ENCODE measurements at regions not wholly inside any gene's neighbourhood (a gene's known extent, or its start where the extent isn't known, plus 50 kb on each side); places are given as distances from the start of the nearest gene placed in this dataset.

DNA sequence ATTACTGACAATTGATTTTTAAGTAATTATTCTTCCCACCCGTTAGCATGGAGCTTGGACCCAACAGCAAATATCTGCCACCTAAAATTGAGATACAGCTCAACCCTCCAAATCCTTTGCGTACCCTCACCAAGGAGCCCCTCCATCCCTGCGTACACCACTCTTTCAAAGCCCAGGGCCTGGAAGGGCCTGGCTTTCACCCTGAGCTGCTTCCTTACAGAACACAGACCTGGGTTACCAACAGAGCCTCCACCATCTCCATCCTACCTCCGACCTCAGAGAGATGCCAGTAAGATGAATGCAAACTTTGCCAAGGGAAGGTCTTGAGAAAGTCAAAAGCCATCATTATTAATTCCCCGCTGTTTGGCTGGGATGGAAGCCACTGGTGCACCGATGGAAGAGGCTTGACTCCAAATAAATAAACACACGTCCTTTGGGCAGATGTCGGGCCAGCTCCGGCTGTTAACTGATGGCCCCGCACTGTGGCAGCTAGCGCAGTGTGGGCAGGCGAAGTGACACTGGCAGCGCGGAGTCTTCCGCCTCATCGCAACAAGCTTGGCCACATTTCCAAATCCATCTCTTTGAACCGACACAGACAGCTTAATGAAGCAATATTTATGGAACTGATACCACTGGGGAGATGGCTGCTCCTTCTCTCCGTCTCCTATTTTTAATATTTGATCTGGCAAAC is 150.2 kb upstream of the VSTM2B start:
- TF ChIP-seq, protein P1, sequence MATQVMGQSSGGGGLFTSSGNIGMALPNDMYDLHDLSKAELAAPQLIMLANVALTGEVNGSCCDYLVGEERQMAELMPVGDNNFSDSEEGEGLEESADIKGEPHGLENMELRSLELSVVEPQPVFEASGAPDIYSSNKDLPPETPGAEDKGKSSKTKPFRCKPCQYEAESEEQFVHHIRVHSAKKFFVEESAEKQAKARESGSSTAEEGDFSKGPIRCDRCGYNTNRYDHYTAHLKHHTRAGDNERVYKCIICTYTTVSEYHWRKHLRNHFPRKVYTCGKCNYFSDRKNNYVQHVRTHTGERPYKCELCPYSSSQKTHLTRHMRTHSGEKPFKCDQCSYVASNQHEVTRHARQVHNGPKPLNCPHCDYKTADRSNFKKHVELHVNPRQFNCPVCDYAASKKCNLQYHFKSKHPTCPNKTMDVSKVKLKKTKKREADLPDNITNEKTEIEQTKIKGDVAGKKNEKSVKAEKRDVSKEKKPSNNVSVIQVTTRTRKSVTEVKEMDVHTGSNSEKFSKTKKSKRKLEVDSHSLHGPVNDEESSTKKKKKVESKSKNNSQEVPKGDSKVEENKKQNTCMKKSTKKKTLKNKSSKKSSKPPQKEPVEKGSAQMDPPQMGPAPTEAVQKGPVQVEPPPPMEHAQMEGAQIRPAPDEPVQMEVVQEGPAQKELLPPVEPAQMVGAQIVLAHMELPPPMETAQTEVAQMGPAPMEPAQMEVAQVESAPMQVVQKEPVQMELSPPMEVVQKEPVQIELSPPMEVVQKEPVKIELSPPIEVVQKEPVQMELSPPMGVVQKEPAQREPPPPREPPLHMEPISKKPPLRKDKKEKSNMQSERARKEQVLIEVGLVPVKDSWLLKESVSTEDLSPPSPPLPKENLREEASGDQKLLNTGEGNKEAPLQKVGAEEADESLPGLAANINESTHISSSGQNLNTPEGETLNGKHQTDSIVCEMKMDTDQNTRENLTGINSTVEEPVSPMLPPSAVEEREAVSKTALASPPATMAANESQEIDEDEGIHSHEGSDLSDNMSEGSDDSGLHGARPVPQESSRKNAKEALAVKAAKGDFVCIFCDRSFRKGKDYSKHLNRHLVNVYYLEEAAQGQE (IDR thresholded peaks at IDR 0.05; ENCODE audit: insufficient read depth in 1 of 2, low read depth in 2 of 2, low read length in 2 of 2), result no peak
- TF ChIP-seq SIN3A (IDR thresholded peaks at IDR 0.05; ENCODE audit: borderline replicate concordance, insufficient read depth, low read length), result no peak
- no peak for TF ChIP-seq TAF1 (IDR thresholded peaks at IDR 0.05; ENCODE audit: borderline replicate concordance, insufficient read depth, low read length)
- TF ChIP-seq FOXP2 (optimal IDR thresholded peaks at IDR 0.05; ENCODE audit: borderline replicate concordance, extremely low read depth, extremely low read length, insufficient read depth), result no peak

DNA sequence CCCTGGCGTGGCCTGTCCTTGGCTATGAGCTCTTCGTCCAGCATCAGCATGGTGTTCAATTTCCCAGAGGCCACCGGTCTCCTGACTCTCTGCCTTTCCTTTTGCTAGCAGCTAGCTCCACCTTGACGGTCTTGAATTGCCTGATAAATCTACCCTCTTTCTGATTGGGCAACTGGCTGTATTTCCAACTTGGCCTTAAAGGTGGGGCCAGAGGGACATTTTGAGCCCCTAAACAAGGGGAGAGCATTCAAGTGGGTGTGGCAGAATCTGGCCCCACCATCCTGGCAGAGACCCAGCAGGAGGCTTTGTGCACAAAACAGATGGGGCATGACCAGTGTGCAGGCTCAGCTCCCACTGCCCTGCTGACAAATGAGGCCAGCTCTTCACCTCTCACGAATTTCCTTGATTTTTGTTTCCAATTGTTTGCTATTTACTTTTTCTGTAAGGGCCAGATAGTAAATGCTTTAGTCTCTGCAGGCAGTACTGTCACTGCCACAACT is 148.9 kb upstream of the VSTM2B start:
- TF ChIP-seq FOXP2 (optimal IDR thresholded peaks at IDR 0.05; ENCODE audit: borderline replicate concordance, extremely low read depth, extremely low read length, insufficient read depth), result no peak
- no peak for TF ChIP-seq POLR2AphosphoS5 (IDR thresholded peaks at IDR 0.05; ENCODE audit: low read depth, low read length)
- no peak for TF ChIP-seq SIN3A (IDR thresholded peaks at IDR 0.05; ENCODE audit: borderline replicate concordance, insufficient read depth, low read length)
- TF ChIP-seq, protein P1 (IDR thresholded peaks at IDR 0.05; ENCODE audit: insufficient read depth in 1 of 2, low read depth in 2 of 2, low read length in 2 of 2), result no peak
- no peak for TF ChIP-seq TAF1 (IDR thresholded peaks at IDR 0.05; ENCODE audit: borderline replicate concordance, insufficient read depth, low read length)

DNA sequence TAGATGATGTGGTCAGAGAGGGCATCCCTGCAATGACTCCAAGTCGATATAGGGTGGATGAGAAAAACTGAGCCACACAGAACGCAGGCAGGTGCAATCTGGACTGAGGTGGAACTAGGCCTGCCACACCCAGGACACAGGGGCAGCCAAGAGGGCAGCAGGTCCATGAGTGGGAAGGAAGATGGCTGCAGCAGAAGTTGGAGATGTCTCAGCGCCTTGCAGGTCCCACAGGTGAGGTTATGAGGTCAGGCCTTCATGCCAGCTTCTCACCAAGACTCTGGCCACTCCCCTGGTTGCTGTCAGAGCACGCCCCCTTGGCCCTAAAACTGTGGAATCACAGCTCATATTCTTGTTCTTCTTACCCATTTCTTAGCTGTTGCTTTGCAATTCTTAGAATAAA is 147.7 kb upstream of the VSTM2B start:
- TF ChIP-seq TAF1 (IDR thresholded peaks at IDR 0.05; ENCODE audit: borderline replicate concordance, insufficient read depth, low read length), result no peak

DNA sequence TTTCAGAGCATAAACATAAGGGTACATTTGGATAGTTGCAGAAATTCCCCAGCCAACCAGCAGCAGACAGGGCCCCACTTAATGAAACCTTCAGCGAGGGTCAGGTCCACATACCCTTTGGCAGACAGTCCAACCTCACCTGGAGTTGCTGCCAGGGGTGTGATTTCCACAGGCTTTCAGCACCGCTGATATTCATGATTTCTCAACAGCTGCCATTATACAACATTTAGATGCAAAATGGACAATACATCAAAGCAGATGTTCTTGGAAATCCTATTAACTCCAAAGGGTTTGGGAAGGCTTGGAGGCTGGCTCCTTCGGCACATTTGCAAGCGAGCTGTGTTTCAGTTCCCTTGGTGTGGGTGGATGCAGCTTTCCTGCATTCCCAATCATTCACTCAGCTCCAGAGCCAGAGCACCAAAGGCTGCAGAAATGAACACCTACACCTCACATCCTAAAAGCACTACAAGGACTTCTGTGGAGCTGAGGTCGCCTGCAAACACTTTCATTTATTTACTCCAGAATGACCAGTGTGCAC is 147.2 kb upstream of the VSTM2B start:
- TF ChIP-seq POLR2AphosphoS5 (IDR thresholded peaks at IDR 0.05; ENCODE audit: low read depth, low read length), result no peak
- TF ChIP-seq, protein P1 (IDR thresholded peaks at IDR 0.05; ENCODE audit: insufficient read depth in 1 of 2, low read depth in 2 of 2, low read length in 2 of 2), result no peak
- TF ChIP-seq SIN3A (IDR thresholded peaks at IDR 0.05; ENCODE audit: borderline replicate concordance, insufficient read depth, low read length), result no peak
- no peak for TF ChIP-seq FOXP2 (optimal IDR thresholded peaks at IDR 0.05; ENCODE audit: borderline replicate concordance, extremely low read depth, extremely low read length, insufficient read depth)
- no peak for TF ChIP-seq TAF1 (IDR thresholded peaks at IDR 0.05; ENCODE audit: borderline replicate concordance, insufficient read depth, low read length)

DNA sequence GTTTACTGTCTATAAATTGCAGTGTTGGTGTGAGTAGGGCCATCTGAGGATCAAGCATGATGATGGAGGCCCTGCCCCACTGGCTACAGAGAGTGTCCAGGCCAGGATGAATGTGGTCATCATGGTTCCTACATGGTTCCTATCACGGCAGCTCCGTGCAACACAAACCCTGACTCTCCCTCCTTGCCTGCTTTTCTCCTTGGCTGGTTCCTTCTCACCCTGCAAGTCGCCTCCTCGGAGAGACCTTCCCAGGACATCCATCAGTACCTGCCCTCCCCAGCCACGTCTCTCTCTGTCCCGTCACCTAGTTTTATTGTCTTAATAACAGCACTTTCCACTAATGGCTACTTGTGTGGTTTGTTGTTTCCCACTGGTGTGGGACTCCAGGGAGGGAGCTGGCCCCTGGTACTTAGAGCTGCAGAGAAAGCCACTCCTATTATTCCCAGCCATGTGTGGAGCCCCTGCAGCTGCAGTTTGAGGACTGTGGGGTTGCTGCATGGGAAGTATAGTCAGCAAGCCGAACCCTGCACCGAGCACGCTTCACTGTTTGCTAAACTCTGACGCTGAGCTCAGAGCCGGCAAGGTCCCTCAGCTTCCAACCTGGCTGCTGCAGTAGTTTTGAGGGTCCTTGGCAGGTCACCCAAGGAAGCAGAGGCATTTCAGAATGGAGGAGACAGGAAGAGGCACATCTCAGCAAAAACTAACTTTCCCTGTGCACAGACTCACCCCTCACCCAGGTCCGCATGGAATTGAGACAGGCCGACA is 146.4 kb upstream of the VSTM2B start:
- TF ChIP-seq TAF1 (IDR thresholded peaks at IDR 0.05; ENCODE audit: borderline replicate concordance, insufficient read depth, low read length) (no peak), FOXP2 (optimal IDR thresholded peaks at IDR 0.05; ENCODE audit: borderline replicate concordance, extremely low read depth, extremely low read length, insufficient read depth) (no peak), POLR2AphosphoS5 (IDR thresholded peaks at IDR 0.05; ENCODE audit: low read depth, low read length) (no peak), SIN3A (IDR thresholded peaks at IDR 0.05; ENCODE audit: borderline replicate concordance, insufficient read depth, low read length) (no peak)
- TF ChIP-seq, protein P1 (IDR thresholded peaks at IDR 0.05; ENCODE audit: insufficient read depth in 1 of 2, low read depth in 2 of 2, low read length in 2 of 2), result no peak

Data from PFSK-1 (cell line).